ENCODE measurements at regions not wholly inside any gene's neighbourhood (a gene's known extent, or its start where the extent isn't known, plus 50 kb on each side); places are given as distances from the start of the nearest gene placed in this dataset.

- no peak for TF ChIP-seq EZH2 (IDR thresholded peaks at IDR 0.05)
- TF ChIP-seq POLR2AphosphoS5 (IDR thresholded peaks at IDR 0.05; ENCODE audit: borderline replicate concordance, low read depth, low read length) = no peak
- no peak for TF ChIP-seq FOXP2 (optimal IDR thresholded peaks at IDR 0.05; ENCODE audit: control extremely low read depth, extremely low read length, insufficient read depth)
These were observed 159.2 kb upstream of the FAM241A start for GRCh38 chr4:111986095-111986494.

Data from SK-N-MC (cell line).